AG09309 (cell line): ENCODE measurements at regions not wholly inside any gene's neighbourhood (a gene's known extent, or its start where the extent isn't known, plus 50 kb on each side); places are given as distances from the start of the nearest gene placed in this dataset.
A peak's percentile ranks its signal among the peaks of the same experiment; 100 is the strongest.

ENCODE experiments used
- DNase-seq: peaks from one replicate; pipeline ENCODE4 v3.0.0-alpha.2; 2010; ENCODE audit warnings: low read depth
- H3K4me3 ChIP-seq: 2 replicates; pipeline ENCODE4 v1.5.1; 2011; ENCODE audit warnings: mild to moderate bottlenecking, low read depth, low read length, moderate library complexity; ENCODE audit not compliant: control insufficient read depth
- TF ChIP-seq, protein P1 (sequence below): IDR thresholded peaks from 2 replicates; pipeline ENCODE4 v1.5.1; 2011; ENCODE audit warnings: mild to moderate bottlenecking, low read depth, low read length, inconsistent platforms; ENCODE audit not compliant: insufficient read depth, control insufficient read depth; ENCODE audit errors: missing control alignments

DNA sequence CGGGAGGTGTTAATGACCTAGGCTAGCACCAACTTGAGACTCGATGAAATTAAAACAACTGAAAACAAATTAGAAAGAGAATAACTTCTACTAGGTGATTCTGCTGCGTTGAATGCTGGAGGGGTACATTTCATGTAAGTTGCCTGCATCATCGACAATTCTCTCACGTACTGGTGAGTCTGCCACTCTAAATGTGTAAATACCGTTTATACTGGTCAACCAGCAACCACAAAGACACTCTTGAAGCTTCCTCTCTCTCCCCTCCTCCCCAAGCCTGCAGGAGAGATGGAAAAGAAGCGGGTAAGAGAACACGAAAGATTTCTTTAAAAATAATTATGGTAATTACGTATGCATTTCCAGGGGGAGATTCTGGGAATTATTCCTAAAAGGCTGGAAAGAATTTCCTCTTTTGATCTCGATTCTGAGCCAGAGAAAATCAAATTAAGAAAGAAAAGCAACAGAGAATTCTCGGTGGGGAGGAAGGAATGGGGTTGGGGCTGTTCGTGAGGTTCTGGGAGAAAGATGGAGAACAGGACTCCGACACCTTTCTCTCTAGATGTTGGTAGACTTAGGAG lies 68.6 kb upstream of the MRTFB start:
- TF ChIP-seq, protein P1, sequence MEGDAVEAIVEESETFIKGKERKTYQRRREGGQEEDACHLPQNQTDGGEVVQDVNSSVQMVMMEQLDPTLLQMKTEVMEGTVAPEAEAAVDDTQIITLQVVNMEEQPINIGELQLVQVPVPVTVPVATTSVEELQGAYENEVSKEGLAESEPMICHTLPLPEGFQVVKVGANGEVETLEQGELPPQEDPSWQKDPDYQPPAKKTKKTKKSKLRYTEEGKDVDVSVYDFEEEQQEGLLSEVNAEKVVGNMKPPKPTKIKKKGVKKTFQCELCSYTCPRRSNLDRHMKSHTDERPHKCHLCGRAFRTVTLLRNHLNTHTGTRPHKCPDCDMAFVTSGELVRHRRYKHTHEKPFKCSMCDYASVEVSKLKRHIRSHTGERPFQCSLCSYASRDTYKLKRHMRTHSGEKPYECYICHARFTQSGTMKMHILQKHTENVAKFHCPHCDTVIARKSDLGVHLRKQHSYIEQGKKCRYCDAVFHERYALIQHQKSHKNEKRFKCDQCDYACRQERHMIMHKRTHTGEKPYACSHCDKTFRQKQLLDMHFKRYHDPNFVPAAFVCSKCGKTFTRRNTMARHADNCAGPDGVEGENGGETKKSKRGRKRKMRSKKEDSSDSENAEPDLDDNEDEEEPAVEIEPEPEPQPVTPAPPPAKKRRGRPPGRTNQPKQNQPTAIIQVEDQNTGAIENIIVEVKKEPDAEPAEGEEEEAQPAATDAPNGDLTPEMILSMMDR, result no peak
- peak overlapping the region; percentile 19 for H3K4me3 ChIP-seq
- DNase-seq, result no peak

DNA sequence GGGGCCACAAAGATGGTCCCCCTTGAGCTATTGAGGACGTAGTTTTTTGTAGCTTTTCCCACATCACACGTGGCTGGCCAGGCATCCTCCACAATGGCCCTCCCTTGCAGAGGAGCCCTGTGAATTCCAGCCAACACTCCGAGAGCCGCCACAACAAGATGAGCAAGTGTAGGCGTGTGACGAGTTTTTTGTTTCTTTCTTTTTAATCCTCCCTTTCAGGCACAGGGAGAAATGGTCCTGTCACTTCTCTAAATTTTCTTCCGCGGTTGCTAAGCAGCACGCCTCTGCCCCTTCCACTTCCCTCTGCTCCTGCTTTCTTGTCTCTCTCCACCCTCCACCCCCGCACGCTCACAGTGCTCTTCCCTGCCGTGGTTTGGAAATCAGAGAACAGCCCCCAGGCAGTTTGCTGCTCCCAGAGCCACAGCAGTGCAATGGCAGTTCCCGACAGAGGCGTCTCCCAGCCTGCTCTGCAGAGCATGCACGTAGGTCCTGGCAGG lies 68.0 kb upstream of the MRTFB start:
- H3K4me3 ChIP-seq, result peak overlapping the region; percentile 19
- no peak for DNase-seq
- TF ChIP-seq, protein P1, result peak; percentile 11

DNA sequence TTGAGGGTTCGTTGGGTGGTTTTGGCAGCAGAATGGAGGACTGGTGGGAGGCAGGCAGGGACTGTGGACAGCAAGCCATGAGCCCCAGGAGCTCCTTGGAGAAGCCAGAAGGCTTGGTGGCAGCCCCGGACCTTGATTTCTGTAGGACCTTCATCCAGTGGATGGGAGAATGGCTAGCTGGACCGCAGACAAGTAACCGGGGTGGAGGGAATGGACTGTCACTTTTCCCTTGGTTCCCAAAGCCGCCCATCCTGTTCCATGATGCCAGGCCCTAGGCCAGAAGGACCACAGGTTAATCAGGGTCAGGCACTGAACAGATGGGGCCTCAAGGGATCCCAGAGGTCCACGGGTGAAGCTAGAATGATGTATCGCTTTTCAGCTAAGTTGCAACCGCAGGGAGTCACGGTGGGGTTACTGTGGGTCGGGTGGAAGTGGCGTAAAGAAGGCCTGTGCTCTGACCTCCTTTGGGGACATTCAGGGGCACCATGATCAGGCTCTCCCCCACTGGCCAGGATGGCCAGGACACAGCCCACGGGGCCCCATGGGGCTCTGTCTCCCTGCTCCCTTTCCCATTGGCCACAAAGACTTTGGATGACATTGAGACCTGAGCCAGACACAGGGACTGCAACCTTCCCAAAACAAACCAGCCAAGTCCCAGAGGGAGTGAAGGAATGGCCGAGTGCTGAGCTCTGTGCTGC lies 66.9 kb upstream of the MRTFB start:
- no peak for DNase-seq
- H3K4me3 ChIP-seq, result no peak overlapping the region
- TF ChIP-seq, protein P1, result no peak

- no peak overlapping the region for H3K4me3 ChIP-seq
- TF ChIP-seq, protein P1, result no peak
- no peak for DNase-seq
These were observed 66.3 kb upstream of the MRTFB start for GRCh38 chr16:14004729-14005315.

GRCh38 chr16:14005335-14005734 lies 65.8 kb upstream of the MRTFB start:
- no peak for DNase-seq
- TF ChIP-seq, protein P1, result no peak
- H3K4me3 ChIP-seq, result no peak overlapping the region

- no peak overlapping the region for H3K4me3 ChIP-seq
- TF ChIP-seq, protein P1, result no peak
- peak; percentile 59 for DNase-seq
These were observed 63.7 kb upstream of the MRTFB start for GRCh38 chr16:14007450-14007849.
